Stimulated activated naive CD8-positive, alpha-beta T cell treated with anti-CD3 and anti-CD28 coated beads, Interleukin-15, amount 100 ng/mL, for 72 hours (primary cell): ENCODE measurements at regions not wholly inside any gene's neighbourhood (a gene's known extent, or its start where the extent isn't known, plus 50 kb on each side); places are given as distances from the start of the nearest gene placed in this dataset.
"Not testable (repeated sequence)": the region's sequence is repeated elsewhere in the genome, so short reads cannot be mapped to it uniquely, and the experiment has no call there.

Experiments
- ATAC-seq: fragments of 150-1000 bp; cut with Tn5 transposase; 2 replicates; pipeline ENCODE4 v1.10.0; 2021; ENCODE audit warnings: mild to moderate bottlenecking, moderate library complexity
- DNase-seq, 2 donors: peaks; one replicate each; pipeline ENCODE4 v3.0.0; 2021 to 2022
- H3K27ac Mint-ChIP-seq, 2 donors: one replicate each; pipeline ENCODE4 v1.8.0; 2022; ENCODE audit warnings: mild to moderate bottlenecking in 2 of 2, mixed read lengths in 2 of 2, moderate library complexity in 2 of 2
- H3K27me3 Mint-ChIP-seq: one replicate; pipeline ENCODE4 v1.8.0; 2022; ENCODE audit warnings: mixed read lengths
- H3K4me1 Mint-ChIP-seq: one replicate; pipeline ENCODE4 v1.8.0; 2022; ENCODE audit warnings: mild to moderate bottlenecking, mixed read lengths
- H3K4me3 Mint-ChIP-seq, 2 donors: one replicate each; pipeline ENCODE4 v1.8.0; 2022; ENCODE audit warnings: mild to moderate bottlenecking in 2 of 2, mixed read lengths in 2 of 2, moderate library complexity in 1 of 2
- H3K9me3 Mint-ChIP-seq, 2 donors: one replicate each; pipeline ENCODE4 v1.8.0; 2022; ENCODE audit warnings: mixed read lengths in 2 of 2

DNA sequence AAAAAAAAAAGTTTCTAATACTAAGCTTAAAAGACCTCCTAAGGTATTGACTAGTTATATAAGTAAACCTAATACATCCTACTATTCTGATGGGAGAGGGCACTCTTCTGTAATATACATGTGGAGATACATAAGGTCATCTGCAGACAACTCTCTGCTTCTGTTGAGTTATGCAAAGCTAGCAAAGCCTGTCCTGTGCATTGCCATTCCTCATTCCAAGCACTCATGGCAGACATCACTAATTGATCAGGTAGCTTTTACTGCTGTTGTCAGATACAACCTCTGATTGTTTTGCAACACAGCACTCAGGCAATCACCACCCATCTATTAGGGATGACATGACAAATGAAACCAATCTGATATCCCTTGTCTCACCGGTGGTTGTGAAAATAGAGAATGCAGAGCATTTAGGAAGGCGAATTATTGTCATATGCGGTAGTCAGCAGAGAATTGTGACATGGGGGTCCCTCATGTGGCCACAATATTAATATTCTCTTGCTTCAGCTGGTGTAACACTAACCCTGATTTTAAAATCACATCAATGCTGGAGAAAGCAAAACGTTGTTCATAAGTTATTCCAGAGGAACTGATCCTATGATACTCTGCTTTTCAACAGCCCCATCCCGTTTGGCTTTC is 416.5 kb upstream of the GYPC start:
- ATAC-seq (no peak), DNase-seq (no peak)
- Mint-ChIP-seq H3K27me3 (peaks cover 24% of the 10 kb centered on the region), H3K4me1 (no peaks in the 10 kb centered on the region), H3K27ac (peak overlapping the region in 1 of 2 donors; percentile 21), H3K4me3 (no peak overlapping the region), H3K9me3 (no peaks in the 10 kb centered on the region)

DNA sequence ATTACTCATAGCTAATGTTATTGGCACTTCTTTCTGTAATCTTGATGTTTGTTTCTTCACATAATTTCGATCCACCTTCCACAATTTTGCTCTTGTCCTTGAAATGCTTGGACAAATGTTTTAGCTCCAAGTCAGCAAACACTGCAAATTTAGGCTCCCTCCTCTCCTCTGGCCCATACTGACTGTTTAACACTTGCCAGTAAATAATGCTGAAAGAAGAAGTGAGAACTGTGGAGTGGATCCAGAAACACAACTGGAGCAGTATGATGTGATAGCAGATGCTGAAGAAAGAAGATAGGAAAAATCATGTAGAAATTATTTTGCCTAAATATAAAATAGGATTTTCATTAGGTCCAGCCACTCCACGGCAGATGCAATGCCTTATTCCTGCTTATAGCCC is 415.0 kb upstream of the GYPC start:
- H3K4me3 Mint-ChIP-seq, result no peak overlapping the region
- no peak overlapping the region for H3K27ac Mint-ChIP-seq
- H3K4me1 Mint-ChIP-seq, result no peaks in the 10 kb centered on the region
- ATAC-seq (no peak), DNase-seq (no peak)
- H3K9me3 Mint-ChIP-seq, result no peaks in the 10 kb centered on the region
- H3K27me3 Mint-ChIP-seq, result peaks cover 30% of the 10 kb centered on the region

DNA sequence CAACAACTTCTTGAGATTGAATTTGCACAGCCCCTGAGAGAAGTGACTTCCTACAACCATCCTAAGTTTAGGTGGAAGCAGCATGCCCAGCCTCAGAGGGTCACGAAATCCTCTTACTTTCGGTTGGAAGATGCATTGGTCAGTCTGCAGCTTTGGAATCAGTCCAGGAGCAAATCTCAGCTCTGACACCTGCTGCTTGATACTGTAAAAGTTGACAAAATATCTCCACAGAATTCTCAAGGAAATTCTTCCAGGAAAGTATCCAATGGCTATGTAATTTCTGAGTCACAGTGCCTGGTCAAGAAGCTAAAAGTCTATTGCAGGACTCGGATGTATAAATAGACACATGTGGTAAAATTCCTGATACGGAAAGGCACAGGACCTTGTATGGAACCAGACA is 414.5 kb upstream of the GYPC start:
- DNase-seq, result no peak
- Mint-ChIP-seq H3K4me1 (no peaks in the 10 kb centered on the region), H3K27ac (no peak overlapping the region), H3K4me3 (no peak overlapping the region), H3K27me3 (peaks cover 30% of the 10 kb centered on the region), H3K9me3 (no peaks in the 10 kb centered on the region)
- ATAC-seq, result no peak

DNA sequence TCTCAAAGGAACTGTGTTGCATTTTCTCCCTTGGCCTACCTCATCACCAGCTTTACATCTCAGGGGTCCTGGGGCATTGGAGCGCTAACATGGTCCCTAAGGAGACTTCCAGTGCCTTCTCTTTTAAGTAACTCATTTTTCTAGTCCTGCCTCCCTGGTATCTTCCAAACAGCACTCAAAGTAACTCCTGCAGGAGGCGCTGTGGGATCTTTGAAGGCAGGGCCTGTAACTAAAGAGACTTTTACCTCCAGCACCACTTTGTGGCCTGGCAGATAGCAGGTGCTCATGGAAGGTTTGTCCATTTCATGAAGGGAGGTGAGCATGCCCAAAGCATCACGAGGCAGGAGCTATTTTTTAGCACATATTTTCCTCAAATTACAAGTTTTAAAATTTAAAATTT is 411.0 kb upstream of the GYPC start:
- Mint-ChIP-seq H3K27me3 (peaks cover 22% of the 10 kb centered on the region), H3K4me3 (no peak overlapping the region), H3K9me3 (no peaks in the 10 kb centered on the region), H3K27ac (no peak overlapping the region), H3K4me1 (no peaks in the 10 kb centered on the region)
- peak; percentile 26 to 47 for DNase-seq
- ATAC-seq, result peak; percentile 54

DNA sequence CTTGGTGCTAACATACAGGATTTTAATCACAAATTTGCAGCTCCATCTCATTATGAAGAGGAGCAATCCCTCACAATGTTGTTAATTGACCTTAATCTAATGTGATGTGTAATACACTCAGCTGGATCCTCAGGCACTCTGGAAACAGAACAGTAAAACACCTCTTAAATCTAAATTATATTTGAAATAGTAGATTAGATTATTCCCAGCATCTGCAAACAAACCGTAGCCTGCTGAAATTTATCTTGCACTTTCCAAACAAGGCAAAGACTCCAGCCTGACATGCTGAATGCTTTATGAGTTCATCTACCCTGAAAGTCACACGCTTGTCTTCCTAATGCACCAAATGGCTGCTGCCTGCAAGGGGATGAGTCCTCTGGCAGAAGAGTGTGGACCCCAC is 402.3 kb upstream of the GYPC start:
- H3K4me3 Mint-ChIP-seq, result no peak overlapping the region

DNA sequence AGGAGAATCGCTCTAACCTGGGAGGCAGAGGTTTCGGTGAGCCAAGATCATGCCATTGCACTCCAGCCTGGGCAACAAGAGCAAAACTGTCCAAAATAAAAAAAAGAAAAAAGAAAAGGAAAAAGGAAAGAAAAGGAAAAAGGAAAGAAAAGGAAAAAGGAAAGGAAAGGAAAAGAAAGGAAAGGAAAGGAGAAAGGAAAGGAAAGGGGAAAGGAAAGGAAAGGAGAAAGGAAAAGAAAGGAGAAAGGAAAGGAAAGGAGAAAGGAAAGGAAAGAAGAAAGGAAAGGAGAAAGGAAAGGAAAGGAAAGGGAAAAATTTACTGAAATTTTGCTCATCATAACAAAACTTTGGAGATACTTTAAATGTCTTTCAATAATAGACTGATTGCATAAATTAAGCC is 391.3 kb upstream of the GYPC start:
- no peak overlapping the region for H3K4me3 Mint-ChIP-seq
- no peaks in the 10 kb centered on the region for H3K4me1 Mint-ChIP-seq
- H3K27me3 Mint-ChIP-seq, result peaks cover 36% of the 10 kb centered on the region
- H3K9me3 Mint-ChIP-seq, result no peaks in the 10 kb centered on the region
- no peak for ATAC-seq
- H3K27ac Mint-ChIP-seq, result no peak overlapping the region
- no peak for DNase-seq

More for the DNA sequence above, 402.3 kb upstream of the GYPC start:
- Mint-ChIP-seq H3K4me1 (no peaks in the 10 kb centered on the region), H3K27ac (peak overlapping the region in 1 of 2 donors; percentile 94), H3K27me3 (peaks cover 8% of the 10 kb centered on the region), H3K9me3 (no peaks in the 10 kb centered on the region)
- ATAC-seq (no peak), DNase-seq (no peak)

- ATAC-seq (no peak), DNase-seq (no peak)
- Mint-ChIP-seq H3K27ac (no peak overlapping the region), H3K9me3 (no peaks in the 10 kb centered on the region), H3K4me3 (no peak overlapping the region), H3K4me1 (no peaks in the 10 kb centered on the region), H3K27me3 (no peaks in the 10 kb centered on the region)
Observed at GRCh38 chr2:126269911-126270310, 386.0 kb upstream of the GYPC start.

GRCh38 chr2:126270587-126270986 is 385.4 kb upstream of the GYPC start:
- ATAC-seq (no peak), DNase-seq (no peak)
- Mint-ChIP-seq H3K27me3 (peaks cover 5% of the 10 kb centered on the region), H3K9me3 (no peaks in the 10 kb centered on the region), H3K4me3 (no peak overlapping the region), H3K27ac (no peak overlapping the region), H3K4me1 (no peaks in the 10 kb centered on the region)

- no peaks in the 10 kb centered on the region for H3K9me3 Mint-ChIP-seq
- no peak overlapping the region for H3K4me3 Mint-ChIP-seq
- no peak for DNase-seq
- peaks cover 12% of the 10 kb centered on the region for H3K27me3 Mint-ChIP-seq
- ATAC-seq, result no peak
- H3K4me1 Mint-ChIP-seq, result no peaks in the 10 kb centered on the region
- H3K27ac Mint-ChIP-seq, result no peak overlapping the region
Observed at GRCh38 chr2:126272401-126272800, 383.6 kb upstream of the GYPC start.

DNA sequence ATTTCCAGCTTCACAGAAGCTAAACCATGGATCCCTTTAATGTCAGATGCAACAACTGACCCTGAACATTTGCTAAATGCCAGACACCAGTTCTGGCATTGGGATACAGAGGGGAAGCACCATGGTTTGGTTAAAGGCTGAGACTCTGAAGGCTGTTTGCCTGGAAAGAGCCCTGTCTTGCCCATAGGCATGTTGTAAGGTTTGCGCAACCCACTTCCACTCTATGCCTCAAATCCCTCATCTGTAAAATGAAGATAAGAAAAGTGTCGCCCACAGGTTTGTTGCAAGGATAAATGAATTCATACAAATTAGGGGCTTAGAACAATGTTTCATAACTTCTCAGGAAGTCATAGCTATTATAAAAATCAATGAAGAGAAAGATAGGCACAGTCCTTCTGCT is 380.9 kb upstream of the GYPC start:
- Mint-ChIP-seq H3K27ac (no peak overlapping the region), H3K4me3 (no peak overlapping the region), H3K9me3 (no peaks in the 10 kb centered on the region), H3K4me1 (no peaks in the 10 kb centered on the region), H3K27me3 (peaks cover 12% of the 10 kb centered on the region)
- DNase-seq (no peak), ATAC-seq (no peak)

DNA sequence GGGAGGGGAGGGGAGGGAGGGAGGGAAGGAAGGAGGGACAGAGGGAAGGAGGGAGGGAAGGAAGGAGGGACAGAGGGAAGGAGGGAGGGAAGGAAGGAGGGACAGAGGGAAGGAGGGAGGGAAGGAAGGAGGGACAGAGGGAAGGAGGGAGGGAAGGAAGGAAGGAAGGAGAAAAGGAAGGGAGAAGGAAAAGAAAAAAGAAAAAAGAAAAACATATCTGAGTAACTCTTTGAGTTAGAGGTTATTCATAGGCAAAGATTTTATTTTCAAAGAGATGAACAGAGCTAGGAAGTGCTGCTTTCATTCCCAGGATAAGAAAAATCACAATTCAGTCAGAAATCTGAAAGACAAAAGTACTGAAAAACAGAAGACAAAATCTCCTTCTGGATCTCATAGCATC is 379.7 kb upstream of the GYPC start:
- not testable (repeated sequence) for DNase-seq, H3K9me3 Mint-ChIP-seq, H3K4me1 Mint-ChIP-seq, ATAC-seq, H3K4me3 Mint-ChIP-seq, H3K27ac Mint-ChIP-seq
- peaks cover 12% of the 10 kb centered on the region for H3K27me3 Mint-ChIP-seq

GRCh38 chr2:126288362-126288761 is 367.6 kb upstream of the GYPC start:
- Mint-ChIP-seq H3K4me3 (no peak overlapping the region), H3K9me3 (no peaks in the 10 kb centered on the region), H3K27ac (no peak overlapping the region), H3K27me3 (peaks cover 19% of the 10 kb centered on the region), H3K4me1 (no peaks in the 10 kb centered on the region)
- no peak for ATAC-seq
- no peak for DNase-seq

DNA sequence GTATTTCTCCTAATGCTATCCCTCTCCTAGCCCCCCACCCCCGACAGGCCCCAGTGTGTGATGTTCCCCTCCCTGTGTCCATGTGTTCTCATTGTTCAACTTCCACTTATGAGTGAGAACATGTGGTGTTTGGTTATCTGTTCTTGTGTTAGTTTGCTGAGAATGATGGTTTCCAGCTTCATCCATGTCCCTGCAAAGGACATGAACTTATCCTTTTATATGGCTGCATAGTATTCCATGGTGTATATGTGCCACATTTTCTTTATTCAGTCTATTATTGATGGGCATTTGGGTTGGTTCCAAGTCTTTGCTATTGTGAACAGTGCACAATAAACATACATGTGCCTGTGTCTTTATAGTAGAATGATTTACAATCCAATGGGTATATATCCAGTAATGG is 362.0 kb upstream of the GYPC start:
- not testable (repeated sequence) for H3K4me1 Mint-ChIP-seq, H3K9me3 Mint-ChIP-seq, DNase-seq, H3K27me3 Mint-ChIP-seq, H3K4me3 Mint-ChIP-seq, ATAC-seq, H3K27ac Mint-ChIP-seq

GRCh38 chr2:126299469-126299976 is 356.4 kb upstream of the GYPC start:
- H3K4me1 Mint-ChIP-seq, result peaks cover 9% of the 10 kb centered on the region
- H3K4me3 Mint-ChIP-seq, result no peak overlapping the region
- DNase-seq (no peak), ATAC-seq (no peak)
- H3K27ac Mint-ChIP-seq, result peak overlapping the region; percentile 25 to 65
- no peaks in the 10 kb centered on the region for H3K9me3 Mint-ChIP-seq
- peaks cover 8% of the 10 kb centered on the region for H3K27me3 Mint-ChIP-seq

DNA sequence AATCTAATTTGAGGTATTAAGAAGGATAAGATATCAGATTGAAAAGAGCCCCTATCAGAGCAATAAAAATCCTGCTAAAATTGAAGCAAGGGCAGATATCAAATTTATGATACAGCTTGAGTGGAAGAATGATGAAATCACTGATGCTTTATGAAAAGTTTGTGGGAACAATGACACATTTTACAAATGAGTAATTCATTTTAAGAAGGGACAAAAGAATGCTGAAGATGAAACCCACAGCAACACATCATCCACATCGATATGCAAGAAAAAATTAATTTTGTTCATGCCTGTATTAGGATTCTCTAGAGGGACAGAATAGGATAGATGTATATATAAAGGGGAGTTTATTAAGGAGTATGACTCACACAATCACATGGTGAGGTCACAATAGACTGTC is 355.6 kb upstream of the GYPC start:
- peaks cover 9% of the 10 kb centered on the region for H3K4me1 Mint-ChIP-seq
- H3K4me3 Mint-ChIP-seq, result no peak overlapping the region
- peaks cover 8% of the 10 kb centered on the region for H3K27me3 Mint-ChIP-seq
- peak; percentile 40 for ATAC-seq
- DNase-seq, result no peak
- peak overlapping the region in 1 of 2 donors; percentile 64 for H3K27ac Mint-ChIP-seq
- H3K9me3 Mint-ChIP-seq, result no peaks in the 10 kb centered on the region

DNA sequence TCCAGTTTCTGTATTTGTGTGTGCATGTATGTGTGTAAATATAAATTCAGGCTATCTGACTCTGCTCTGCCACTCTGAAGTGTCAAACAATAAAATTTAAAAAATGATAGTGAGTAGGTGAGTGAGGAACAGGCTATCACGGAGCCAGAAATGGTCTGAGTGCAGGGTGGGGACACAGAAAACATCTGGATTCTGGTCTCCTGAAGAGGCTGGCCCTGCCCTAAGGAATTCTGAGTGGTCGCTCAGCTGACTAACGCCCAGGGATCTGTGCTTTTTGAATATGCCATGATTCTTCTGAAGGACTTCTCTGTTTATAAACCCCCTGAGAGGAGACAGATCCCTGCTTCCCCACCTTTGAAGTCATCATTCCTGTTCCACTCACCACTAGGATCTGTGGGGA is 353.9 kb upstream of the GYPC start:
- Mint-ChIP-seq H3K9me3 (no peaks in the 10 kb centered on the region), H3K27ac (no peak overlapping the region), H3K4me1 (peaks cover 9% of the 10 kb centered on the region), H3K4me3 (no peak overlapping the region), H3K27me3 (peaks cover 8% of the 10 kb centered on the region)
- ATAC-seq, result no peak
- DNase-seq, result no peak

GRCh38 chr2:126303113-126303512 is 352.8 kb upstream of the GYPC start:
- Mint-ChIP-seq H3K27me3 (peaks cover 8% of the 10 kb centered on the region), H3K27ac (no peak overlapping the region), H3K4me3 (no peak overlapping the region), H3K9me3 (no peaks in the 10 kb centered on the region), H3K4me1 (peaks cover 9% of the 10 kb centered on the region)
- ATAC-seq (no peak), DNase-seq (no peak)
